K562 (cell line): ENCODE measurements at regions not wholly inside any gene's neighbourhood (a gene's known extent, or its start where the extent isn't known, plus 50 kb on each side); places are given as distances from the start of the nearest gene placed in this dataset.

Source experiments
- ATAC-seq: fragments of 200-7000 bp; cut with Tn5 transposase; 3 replicates; pipeline ENCODE4 v1.9.1; 2020; ENCODE audit warnings: moderate library complexity
- BruUV-seq: library from RNA; stranded (reverse); fragments of 400-500 nt; replicated peaks from 2 replicates; lab custom pipeline; 2021; lab: Mats Ljungman, UMichigan
- CTCF ChIA-PET: fragments of 300-600 bp; formaldehyde crosslinking; extraction: SDS; loops from one replicate; lab custom pipeline; 2021; ENCODE audit warnings: low intra/inter-chr PET ratio; lab: Yijun Ruan, JAX
- POLR2A ChIA-PET: fragments of 300-600, 350-650 bp; sonication (Branson Sonifier 250); formaldehyde crosslinking; extraction: SDS; loops from one replicate; lab custom pipeline; 2021; ENCODE audit warnings: antibody characterized with exemption, inconsistent platforms; lab: Yijun Ruan, JAX
- DNase-seq, 4 experiments: peaks; one replicate each; pipeline versions ENCODE4 v3.0.0 to v3.0.0-alpha.2; 2011 to 2018; ENCODE audit warnings: low spot score in 3 of 4, mixed read lengths in 3 of 4; ENCODE audit errors: extremely low read depth in 1 of 4
- FAIRE-seq: peaks from 2 replicates; lab custom pipeline; 2011; peaks lifted over from hg19 to GRCh38; lab: Jason Lieb, UNC
- H2AFZ ChIP-seq: 2 replicates; pipeline ENCODE4 v1.6.0; 2011; ENCODE audit warnings: low read depth, low read length, control low read depth, inconsistent platforms
- H3K27ac ChIP-seq: fragments of 200-600 bp; 3 replicates; pipeline ENCODE4 v1.8.0; 2011; ENCODE audit warnings: low read depth, mild to moderate bottlenecking, control low read depth, inconsistent platforms, low read length, moderate library complexity, mixed read lengths; ENCODE audit errors: extremely low read depth
- H3K27me3 ChIP-seq, 2 experiments: fragments of 300-600 bp in 1 of 2; 2 replicates in 1 of 2; 3 replicates in 1 of 2; pipeline versions ENCODE4 v1.6.0 to v1.8.0; 2011; ENCODE audit warnings: inconsistent platforms in 2 of 2, low read length in 2 of 2, mild to moderate bottlenecking in 1 of 2, mixed read lengths in 1 of 2, moderate library complexity in 1 of 2; ENCODE audit not compliant: control insufficient read depth in 2 of 2, insufficient read depth in 2 of 2
- H3K36me3 ChIP-seq: fragments of 300-600 bp; 3 replicates; pipeline ENCODE4 v1.8.0; 2011; ENCODE audit warnings: mild to moderate bottlenecking, low read length, inconsistent platforms; ENCODE audit not compliant: control insufficient read depth, insufficient read depth
- H3K4me1 ChIP-seq, 2 experiments: fragments of 200-600 bp in 1 of 2; replicated peaks in 1 of 2; 2 replicates in 1 of 2; 3 replicates in 1 of 2; pipeline versions ENCODE4 v1.5.1 to v1.8.0; 2011; ENCODE audit warnings: inconsistent platforms in 2 of 2, low read length in 2 of 2, mild to moderate bottlenecking in 1 of 2, mixed read lengths in 1 of 2, moderate library complexity in 1 of 2; ENCODE audit not compliant: control insufficient read depth in 2 of 2, insufficient read depth in 2 of 2
- H3K4me2 ChIP-seq: 2 replicates; pipeline ENCODE4 v1.6.1; 2011; ENCODE audit warnings: low read length, control low read depth, inconsistent platforms, mixed read lengths; ENCODE audit not compliant: insufficient read depth
- H3K4me3 ChIP-seq: fragments of 200-600 bp; sonication (generic), shearing (Covaris generic); 2 replicates; pipeline ENCODE4 v1.5.1; 2016; ENCODE audit warnings: control low read depth, inconsistent platforms
- H3K79me2 ChIP-seq: fragments of 200-600 bp; 3 replicates; pipeline ENCODE4 v1.8.0; 2011; ENCODE audit warnings: low read length, inconsistent platforms; ENCODE audit not compliant: control insufficient read depth, insufficient read depth
- H3K9ac ChIP-seq, 2 experiments: 2 replicates each; pipeline versions ENCODE4 v1.6.0 to v1.6.1; 2011; ENCODE audit warnings: low read depth in 2 of 2, low read length in 2 of 2, control low read depth in 1 of 2, inconsistent platforms in 1 of 2, mild to moderate bottlenecking in 1 of 2, mixed read lengths in 1 of 2; ENCODE audit not compliant: insufficient read depth in 1 of 2
- H3K9me1 ChIP-seq: one replicate; pipeline ENCODE4 v1.6.0; 2011; ENCODE audit warnings: inconsistent platforms, mild to moderate bottlenecking, low read length, moderate library complexity; ENCODE audit not compliant: control insufficient read depth, insufficient read depth
- H3K9me3 ChIP-seq: replicated peaks from 2 replicates; pipeline ENCODE4 v1.5.1; 2011; ENCODE audit warnings: low read depth, low read length, inconsistent platforms; ENCODE audit not compliant: control insufficient read depth, insufficient read depth
- H4K20me1 ChIP-seq: replicated peaks from 2 replicates; pipeline ENCODE4 v1.6.1; 2011; ENCODE audit warnings: low read length, inconsistent platforms, mixed read lengths; ENCODE audit not compliant: control insufficient read depth, insufficient read depth
- ELK3 ChIP-seq: fragments of 450-650 bp; formaldehyde crosslinking; IDR thresholded peaks from 2 replicates; pipeline ENCODE4 v1.4.0; 2020; ENCODE audit warnings: mild to moderate bottlenecking
- KAT8 ChIP-seq: fragments of 450-650 bp; IDR thresholded peaks from 2 replicates; pipeline ENCODE4 v1.6.1; 2016; ENCODE audit warnings: low read depth, mild to moderate bottlenecking
- KLF1 ChIP-seq: fragments of 450-650 bp; IDR thresholded peaks from 2 replicates; pipeline ENCODE4 v1.6.1; 2016; ENCODE audit warnings: missing genetic modification characterization, missing compliant biosample characterization
- MCM7 ChIP-seq, 2 experiments: fragments of 450-650 bp; IDR thresholded peaks; 2 replicates each; pipeline ENCODE4 v1.6.1; 2016 to 2018
- MYC ChIP-seq, 2 experiments: fragments of 250-450 bp in 1 of 2; sonication (Bioruptor Pico) in 1 of 2; IDR thresholded peaks; 2 replicates each; pipeline versions ENCODE4 v1.5.1 to v1.6.1; 2012 to 2021; ENCODE audit warnings: low read depth in 2 of 2, borderline replicate concordance in 1 of 2, improper control_type of control experiment in 1 of 2, low read length in 1 of 2, mild to moderate bottlenecking in 1 of 2, moderate library complexity in 1 of 2
- TAF1 ChIP-seq: IDR thresholded peaks from 2 replicates; pipeline ENCODE4 v1.6.1; 2011; ENCODE audit warnings: mild to moderate bottlenecking, low read length, moderate library complexity; ENCODE audit not compliant: insufficient read depth, control insufficient read depth, severe bottlenecking; ENCODE audit errors: extremely low read depth
- TOE1 ChIP-seq, 2 experiments: fragments of 450-650 bp in 1 of 2; sonication (generic) in 1 of 2; formaldehyde crosslinking in 1 of 2; IDR thresholded peaks; 2 replicates each; pipeline versions ENCODE4 v1.7.1 to v1.8.0; 2016 to 2022; ENCODE audit warnings: borderline replicate concordance in 2 of 2, mild to moderate bottlenecking in 2 of 2, antibody characterized with exemption in 1 of 2, inconsistent platforms in 1 of 2, low read depth in 1 of 2, missing genetic modification reagents in 1 of 2, moderate library complexity in 1 of 2
- ZNF12 ChIP-seq: sonication (generic); formaldehyde crosslinking; IDR thresholded peaks from 2 replicates; pipeline ENCODE4 v1.4.0; 2020; ENCODE audit warnings: mild to moderate bottlenecking, missing genetic modification reagents
- ZNF316 ChIP-seq: fragments of 450-650 bp; IDR thresholded peaks from 2 replicates; pipeline ENCODE4 v1.6.1; 2016
- ZNF347 ChIP-seq: fragments of 450-650 bp; formaldehyde crosslinking; IDR thresholded peaks from 2 replicates; pipeline ENCODE4 v1.4.0; 2020; ENCODE audit warnings: low read depth, mild to moderate bottlenecking, moderate library complexity
- WGBS: fragments of 100-300 bp; shearing (Covaris generic); methylation state at CpG from one replicate; pipeline ENCODE4 v1.1.6; 2016; ENCODE audit warnings: low coverage, mixed read lengths; ENCODE audit not compliant: insufficient coverage; ENCODE audit errors: missing lambda C conversion rate; 5-methylcytosine and 5-hydroxymethylcytosine counted together
- in situ Hi-C: fragments of 300-500 bp; cut with MboI; formaldehyde crosslinking; loops from 4 replicates; pipeline ENCODE4 v1.15.0; 2018; ENCODE audit warnings: inconsistent platforms, mixed read lengths
- intact Hi-C: fragments of 100-400 bp; cut with micrococcal nuclease; formaldehyde crosslinking; loops from 2 replicates; pipeline ENCODE4 v1.14.2; 2022
- TF ChIP-seq, protein P1 (sequence below): fragments of 450-650 bp; IDR thresholded peaks from 2 replicates; pipeline ENCODE4 v1.6.1; 2016; ENCODE audit warnings: missing biosample characterization, missing genetic modification characterization
- TF ChIP-seq, protein P2 (sequence below): sonication (generic); formaldehyde crosslinking; IDR thresholded peaks from 2 replicates; pipeline ENCODE4 v1.8.0; 2022; ENCODE audit warnings: mild to moderate bottlenecking, missing genetic modification reagents

- H3K9me3 ChIP-seq, result no peaks in the 10 kb centered on the region
- no peak overlapping the region for H3K4me3 ChIP-seq
- H3K4me1 ChIP-seq, result no peaks in the 10 kb centered on the region
- TF ChIP-seq KLF1 (tag) (no peak), MCM7 (IDR thresholded peaks at IDR 0.05) (no peak), TOE1 (IDR thresholded peaks at IDR 0.05; ENCODE audit: borderline replicate concordance) (no peak), TOE1 (CRISPR knock-in tag; IDR thresholded peaks at IDR 0.05; ENCODE audit: borderline replicate concordance, low read depth) (no peak), MYC (IDR thresholded peaks at IDR 0.05; ENCODE audit: low read depth, low read length) (no peak), MYC (CRISPR knock-in tag; IDR thresholded peaks at IDR 0.05; ENCODE audit: borderline replicate concordance, low read depth) (no peak), ZNF316 (peak; percentile 38; the same call in 1 of the 2 replicates)
- no peak overlapping the region for H3K9ac ChIP-seq
- no peak for ATAC-seq
- H2AFZ ChIP-seq, result no peak overlapping the region
- no peaks in the 10 kb centered on the region for H3K79me2 ChIP-seq
- H3K27me3 ChIP-seq, result no peaks in the 10 kb centered on the region
- no peaks in the 10 kb centered on the region for H4K20me1 ChIP-seq
- intact Hi-C loops, result no loop called here
- FAIRE-seq, result no peak
- H3K27ac ChIP-seq, result no peak overlapping the region
- no TSS peak for BruUV-seq
- WGBS, result 0% methylated on average over 5 of the region's 5 CpGs
- no peaks in the 10 kb centered on the region for H3K36me3 ChIP-seq
- no peak for DNase-seq
- POLR2A ChIA-PET, result no interaction called here
- no peak overlapping the region for H3K4me2 ChIP-seq
- in situ Hi-C loops, result no loop called here
- CTCF ChIA-PET, result no interaction called here
- no peaks in the 10 kb centered on the region for H3K9me1 ChIP-seq
These were observed 441.5 kb downstream of the HTR1B start for GRCh38 chr6:77021778-77022177.

DNA sequence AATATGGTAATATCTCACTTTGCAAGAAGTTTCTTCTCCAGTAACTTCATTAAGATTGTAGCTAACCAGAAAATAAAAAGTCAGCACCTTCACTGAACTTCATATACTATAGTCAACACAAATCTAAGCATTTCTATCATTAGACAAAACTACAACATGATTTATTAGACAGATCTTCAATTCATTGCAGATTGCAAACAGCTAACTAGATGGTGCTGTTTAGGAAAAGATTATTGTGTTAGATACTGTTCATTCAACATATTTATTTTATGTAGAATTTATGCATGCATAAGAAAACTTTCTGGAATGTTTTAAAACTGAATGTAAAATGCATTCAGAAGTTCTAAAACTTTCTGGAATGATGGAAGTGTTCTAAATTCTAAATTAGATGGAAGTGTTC is 442.1 kb downstream of the HTR1B start:
- Histone ChIP-seq H4K20me1 (no peaks in the 10 kb centered on the region), H2AFZ (no peak overlapping the region), H3K9ac (no peak overlapping the region), H3K9me1 (no peaks in the 10 kb centered on the region), H3K27me3 (no peaks in the 10 kb centered on the region), H3K4me2 (no peak overlapping the region), H3K36me3 (no peaks in the 10 kb centered on the region), H3K9me3 (no peaks in the 10 kb centered on the region), H3K79me2 (no peaks in the 10 kb centered on the region), H3K27ac (no peak overlapping the region)
- ChIA-PET CTCF (no interaction called here), POLR2A (no interaction called here)
- in situ Hi-C loops, result no loop called here
- intact Hi-C loops, result no loop called here
- BruUV-seq, result no TSS peak
- no peak for DNase-seq
- no peak for FAIRE-seq
- TF ChIP-seq TAF1 (no peak), ZNF347 (CRISPR knock-in tag) (no peak), ZNF12 (CRISPR knock-in tag) (no peak), KAT8 (no peak), ELK3 (CRISPR knock-in tag) (no peak)
- TF ChIP-seq, protein P1, sequence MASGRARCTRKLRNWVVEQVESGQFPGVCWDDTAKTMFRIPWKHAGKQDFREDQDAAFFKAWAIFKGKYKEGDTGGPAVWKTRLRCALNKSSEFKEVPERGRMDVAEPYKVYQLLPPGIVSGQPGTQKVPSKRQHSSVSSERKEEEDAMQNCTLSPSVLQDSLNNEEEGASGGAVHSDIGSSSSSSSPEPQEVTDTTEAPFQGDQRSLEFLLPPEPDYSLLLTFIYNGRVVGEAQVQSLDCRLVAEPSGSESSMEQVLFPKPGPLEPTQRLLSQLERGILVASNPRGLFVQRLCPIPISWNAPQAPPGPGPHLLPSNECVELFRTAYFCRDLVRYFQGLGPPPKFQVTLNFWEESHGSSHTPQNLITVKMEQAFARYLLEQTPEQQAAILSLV, result no peak
- TF ChIP-seq, protein P2, sequence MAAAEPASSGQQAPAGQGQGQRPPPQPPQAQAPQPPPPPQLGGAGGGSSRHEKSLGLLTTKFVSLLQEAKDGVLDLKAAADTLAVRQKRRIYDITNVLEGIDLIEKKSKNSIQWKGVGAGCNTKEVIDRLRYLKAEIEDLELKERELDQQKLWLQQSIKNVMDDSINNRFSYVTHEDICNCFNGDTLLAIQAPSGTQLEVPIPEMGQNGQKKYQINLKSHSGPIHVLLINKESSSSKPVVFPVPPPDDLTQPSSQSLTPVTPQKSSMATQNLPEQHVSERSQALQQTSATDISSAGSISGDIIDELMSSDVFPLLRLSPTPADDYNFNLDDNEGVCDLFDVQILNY (CRISPR knock-in tag), result no peak
- TF ChIP-seq, all 486 proteins: peak for 0
- Histone ChIP-seq H3K4me3 (no peak overlapping the region), H3K4me1 (no peaks in the 10 kb centered on the region)
- ATAC-seq, result no peak
